ENCODE measurements at regions not wholly inside any gene's neighbourhood (a gene's known extent, or its start where the extent isn't known, plus 50 kb on each side); places are given as distances from the start of the nearest gene placed in this dataset.

DNA sequence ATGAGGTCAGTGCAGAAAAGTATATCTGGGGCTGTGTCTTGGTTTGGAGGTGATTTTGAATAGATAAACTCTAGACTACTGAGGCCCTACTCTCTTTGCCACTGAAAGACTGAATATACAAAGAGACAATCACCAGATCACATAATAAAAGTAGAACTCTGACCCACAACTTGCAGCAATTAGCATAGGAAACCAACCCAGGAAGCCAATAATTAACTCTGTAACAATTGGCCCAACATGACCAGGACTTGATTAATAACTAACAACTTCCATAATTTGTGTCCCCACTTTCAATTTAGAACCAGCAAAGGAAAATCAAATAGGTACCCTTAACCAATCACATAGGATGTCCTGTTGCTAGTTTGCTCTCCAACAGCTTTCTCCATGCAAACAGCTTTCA lies 1104.9 kb upstream of the CELF4 start:
- Histone ChIP-seq H3K9me1 (replicated peaks; ENCODE audit: control insufficient read depth, extremely low read depth, insufficient read depth, low read length) (no peaks in the 10 kb centered on the region), H3K36me3 (ENCODE audit: control insufficient read depth in 2 of 2, extremely low read depth in 1 of 2, insufficient read depth in 2 of 2, low read length in 2 of 2) (no peaks in the 10 kb centered on the region), H3K4me2 (ENCODE audit: insufficient read depth, low read length) (no peak overlapping the region), H3K27ac (ENCODE audit: insufficient read depth, low read depth, low read length) (no peak overlapping the region), H4K20me1 (replicated peaks; ENCODE audit: control insufficient read depth, extremely low read depth, insufficient read depth, low read length) (no peaks in the 10 kb centered on the region), H3K9ac (replicated peaks; ENCODE audit: extremely low read depth, insufficient read depth, low read length) (no peak overlapping the region), H3K27me3 (ENCODE audit: control insufficient read depth in 2 of 2, insufficient read depth in 2 of 2, low read length in 2 of 2) (no peaks in the 10 kb centered on the region), H3K4me3 (replicated peaks in 1 of 3; ENCODE audit: insufficient read depth in 1 of 3, low read depth in 1 of 3, low read length in 3 of 3) (no peak overlapping the region), H3K4me1 (ENCODE audit: control insufficient read depth, extremely low read depth, insufficient read depth, low read length) (no peaks in the 10 kb centered on the region), H3K9me3 (replicated peaks; ENCODE audit: control insufficient read depth, insufficient read depth, low read length) (no peaks in the 10 kb centered on the region), H3K79me2 (ENCODE audit: control insufficient read depth, insufficient read depth, low read length) (no peaks in the 10 kb centered on the region), H2AFZ (ENCODE audit: low read depth, low read length) (no peak overlapping the region)
- POLR2A ChIA-PET = no interaction called here
- DNase-seq (ENCODE audit: low read depth, low spot score) = no peak
- BruUV-seq (replicated peaks) = no TSS peak
- CTCF ChIA-PET = no interaction called here
- FAIRE-seq = no peak
- TF ChIP-seq, protein P1, sequence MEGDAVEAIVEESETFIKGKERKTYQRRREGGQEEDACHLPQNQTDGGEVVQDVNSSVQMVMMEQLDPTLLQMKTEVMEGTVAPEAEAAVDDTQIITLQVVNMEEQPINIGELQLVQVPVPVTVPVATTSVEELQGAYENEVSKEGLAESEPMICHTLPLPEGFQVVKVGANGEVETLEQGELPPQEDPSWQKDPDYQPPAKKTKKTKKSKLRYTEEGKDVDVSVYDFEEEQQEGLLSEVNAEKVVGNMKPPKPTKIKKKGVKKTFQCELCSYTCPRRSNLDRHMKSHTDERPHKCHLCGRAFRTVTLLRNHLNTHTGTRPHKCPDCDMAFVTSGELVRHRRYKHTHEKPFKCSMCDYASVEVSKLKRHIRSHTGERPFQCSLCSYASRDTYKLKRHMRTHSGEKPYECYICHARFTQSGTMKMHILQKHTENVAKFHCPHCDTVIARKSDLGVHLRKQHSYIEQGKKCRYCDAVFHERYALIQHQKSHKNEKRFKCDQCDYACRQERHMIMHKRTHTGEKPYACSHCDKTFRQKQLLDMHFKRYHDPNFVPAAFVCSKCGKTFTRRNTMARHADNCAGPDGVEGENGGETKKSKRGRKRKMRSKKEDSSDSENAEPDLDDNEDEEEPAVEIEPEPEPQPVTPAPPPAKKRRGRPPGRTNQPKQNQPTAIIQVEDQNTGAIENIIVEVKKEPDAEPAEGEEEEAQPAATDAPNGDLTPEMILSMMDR (IDR thresholded peaks at IDR 0.05; ENCODE audit: extremely low read depth in 1 of 2, insufficient read depth in 1 of 2, low read depth in 1 of 2, low read length in 2 of 2) = no peak
- TF ChIP-seq MYC (IDR thresholded peaks at IDR 0.05; ENCODE audit: low read depth, low read length) (no peak), JUN (IDR thresholded peaks at IDR 0.05; ENCODE audit: borderline replicate concordance, insufficient read depth, insufficient read length, low read depth) (no peak)
- TF ChIP-seq, protein P2, sequence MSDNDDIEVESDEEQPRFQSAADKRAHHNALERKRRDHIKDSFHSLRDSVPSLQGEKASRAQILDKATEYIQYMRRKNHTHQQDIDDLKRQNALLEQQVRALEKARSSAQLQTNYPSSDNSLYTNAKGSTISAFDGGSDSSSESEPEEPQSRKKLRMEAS (IDR thresholded peaks at IDR 0.05; ENCODE audit: insufficient read depth, insufficient read length) = no peak
- intact Hi-C loops (cut with micrococcal nuclease) (no loop called here), dilution Hi-C loops (cut with MboI; ENCODE audit: extremely low pct_ligation_motif_present, low sequenced_read_pairs) (no loop called here)

DNA sequence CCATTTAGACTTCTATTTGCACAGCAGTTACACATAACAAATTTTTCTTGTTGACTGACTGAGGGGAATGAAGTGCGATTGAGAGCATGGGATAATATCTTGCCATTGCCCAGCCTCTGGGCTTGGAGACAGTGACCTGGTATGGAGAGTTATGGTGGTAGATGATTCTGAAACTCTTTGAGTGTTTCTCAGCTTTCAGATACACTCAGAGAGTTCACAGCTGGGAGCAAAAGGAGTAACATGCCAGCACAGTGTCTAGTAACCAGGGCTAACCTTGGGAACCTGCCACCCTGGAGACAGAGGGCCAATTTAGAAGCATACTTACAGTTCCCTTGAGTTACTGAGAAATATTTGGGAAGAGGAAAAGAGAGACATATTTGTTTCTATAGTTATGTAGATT lies 1099.3 kb upstream of the CELF4 start:
- Histone ChIP-seq H3K4me3 (replicated peaks in 1 of 3; ENCODE audit: insufficient read depth in 1 of 3, low read depth in 1 of 3, low read length in 3 of 3) (no peak overlapping the region), H3K9me1 (replicated peaks; ENCODE audit: control insufficient read depth, extremely low read depth, insufficient read depth, low read length) (no peaks in the 10 kb centered on the region), H3K9ac (replicated peaks; ENCODE audit: extremely low read depth, insufficient read depth, low read length) (no peak overlapping the region), H3K9me3 (replicated peaks; ENCODE audit: control insufficient read depth, insufficient read depth, low read length) (no peaks in the 10 kb centered on the region), H3K27ac (ENCODE audit: insufficient read depth, low read depth, low read length) (no peak overlapping the region), H3K4me1 (ENCODE audit: control insufficient read depth, extremely low read depth, insufficient read depth, low read length) (no peaks in the 10 kb centered on the region), H3K36me3 (ENCODE audit: control insufficient read depth in 2 of 2, extremely low read depth in 1 of 2, insufficient read depth in 2 of 2, low read length in 2 of 2) (no peaks in the 10 kb centered on the region), H2AFZ (ENCODE audit: low read depth, low read length) (no peak overlapping the region), H3K27me3 (ENCODE audit: control insufficient read depth in 2 of 2, insufficient read depth in 2 of 2, low read length in 2 of 2) (no peaks in the 10 kb centered on the region), H4K20me1 (replicated peaks; ENCODE audit: control insufficient read depth, extremely low read depth, insufficient read depth, low read length) (no peaks in the 10 kb centered on the region), H3K4me2 (ENCODE audit: insufficient read depth, low read length) (no peak overlapping the region), H3K79me2 (ENCODE audit: control insufficient read depth, insufficient read depth, low read length) (no peaks in the 10 kb centered on the region)
- dilution Hi-C loops (cut with MboI; ENCODE audit: extremely low pct_ligation_motif_present, low sequenced_read_pairs) (no loop called here), intact Hi-C loops (cut with micrococcal nuclease) (no loop called here)
- DNase-seq (ENCODE audit: low read depth, low spot score) = no peak
- CTCF ChIA-PET = no interaction called here
- BruUV-seq (replicated peaks) = no TSS peak
- FAIRE-seq = no peak
- POLR2A ChIA-PET = no interaction called here
- TF ChIP-seq JUN (IDR thresholded peaks at IDR 0.05; ENCODE audit: borderline replicate concordance, insufficient read depth, insufficient read length, low read depth) (no peak), GATA2 (IDR thresholded peaks at IDR 0.05; ENCODE audit: insufficient read depth, insufficient read length, low read depth, low read length) (no peak), FOS (IDR thresholded peaks at IDR 0.05; ENCODE audit: borderline replicate concordance, insufficient read depth, low read length) (no peak)
- TF ChIP-seq, protein P1 (IDR thresholded peaks at IDR 0.05; ENCODE audit: extremely low read depth in 1 of 2, insufficient read depth in 1 of 2, low read depth in 1 of 2, low read length in 2 of 2) = no peak

Data from endothelial cell of umbilical vein (primary cell).